ENCODE measurements at regions not wholly inside any gene's neighbourhood (a gene's known extent, or its start where the extent isn't known, plus 50 kb on each side); places are given as distances from the start of the nearest gene placed in this dataset.

- ATAC-seq = peak; percentile 9
- H3K27me3 Mint-ChIP-seq = no peaks in the 10 kb centered on the region
- H3K27ac Mint-ChIP-seq = no peak overlapping the region
- H3K4me1 Mint-ChIP-seq = no peaks in the 10 kb centered on the region
- H3K36me3 Mint-ChIP-seq = no peaks in the 10 kb centered on the region
- no peak overlapping the region for H3K4me3 Mint-ChIP-seq
- no peaks in the 10 kb centered on the region for H3K9me3 Mint-ChIP-seq
Observed at GRCh38 chr2:220175967-220176366, 548.5 kb downstream of the SLC4A3 start.

- no peaks in the 10 kb centered on the region for H3K9me3 Mint-ChIP-seq
- H3K4me1 Mint-ChIP-seq = no peaks in the 10 kb centered on the region
- H3K36me3 Mint-ChIP-seq = no peaks in the 10 kb centered on the region
- H3K4me3 Mint-ChIP-seq = no peak overlapping the region
- H3K27me3 Mint-ChIP-seq = no peaks in the 10 kb centered on the region
- ATAC-seq = no peak
- no peak overlapping the region for H3K27ac Mint-ChIP-seq
Observed at GRCh38 chr2:220178991-220179695, 551.7 kb downstream of the SLC4A3 start.

GRCh38 chr2:220181165-220181564 is 553.7 kb downstream of the SLC4A3 start:
- no peaks in the 10 kb centered on the region for H3K27me3 Mint-ChIP-seq
- H3K9me3 Mint-ChIP-seq = no peaks in the 10 kb centered on the region
- no peak overlapping the region for H3K27ac Mint-ChIP-seq
- H3K4me1 Mint-ChIP-seq = no peaks in the 10 kb centered on the region
- no peaks in the 10 kb centered on the region for H3K36me3 Mint-ChIP-seq
- H3K4me3 Mint-ChIP-seq = no peak overlapping the region
- no peak for ATAC-seq

DNA sequence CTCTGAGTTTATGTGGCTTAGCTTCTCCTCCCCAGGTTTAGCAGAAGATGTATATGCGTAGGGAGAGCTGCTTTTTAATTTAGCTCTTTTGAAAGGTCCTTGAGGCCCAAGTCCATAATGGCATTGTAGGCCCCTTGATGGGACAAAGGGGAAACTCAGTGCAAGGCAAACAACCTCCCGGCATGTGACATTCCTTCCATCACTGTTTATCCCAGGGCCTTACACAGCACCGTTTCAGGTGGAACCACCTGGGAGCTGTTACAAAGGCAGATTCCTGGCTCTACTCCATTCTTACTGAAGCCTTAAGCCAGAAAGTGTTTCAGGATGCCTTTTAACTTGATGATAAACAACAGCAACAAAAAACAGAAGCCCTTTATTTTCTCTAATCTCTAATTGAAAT is 555.4 kb downstream of the SLC4A3 start:
- no peaks in the 10 kb centered on the region for H3K27me3 Mint-ChIP-seq
- no peaks in the 10 kb centered on the region for H3K9me3 Mint-ChIP-seq
- no peak overlapping the region for H3K27ac Mint-ChIP-seq
- H3K4me3 Mint-ChIP-seq = no peak overlapping the region
- no peak for ATAC-seq
- no peaks in the 10 kb centered on the region for H3K36me3 Mint-ChIP-seq
- H3K4me1 Mint-ChIP-seq = no peaks in the 10 kb centered on the region

DNA sequence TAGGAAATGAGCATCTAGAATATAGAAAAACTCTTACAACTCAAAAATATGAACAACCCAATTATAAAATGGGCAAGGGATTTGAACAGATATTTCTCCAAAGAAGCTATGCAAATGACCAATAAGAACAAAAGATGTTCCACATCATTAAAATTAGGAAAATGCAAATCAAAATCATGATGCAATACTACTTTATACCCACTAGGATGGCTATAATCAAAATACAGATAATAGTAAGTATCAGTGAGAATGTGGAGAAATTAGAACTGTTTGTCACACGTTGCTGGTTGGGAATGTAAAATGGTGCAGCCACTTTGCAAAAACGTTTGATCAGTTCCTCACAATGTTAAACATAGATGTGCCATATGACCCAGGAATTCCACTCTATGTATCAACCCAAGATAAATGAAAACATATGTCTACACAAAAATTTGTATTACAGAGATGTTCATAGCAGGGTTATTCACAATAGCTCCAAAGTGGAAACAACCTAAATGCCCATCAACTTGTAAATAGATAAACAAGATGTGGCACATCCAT is 558.4 kb downstream of the SLC4A3 start:
- no peak overlapping the region for H3K27ac Mint-ChIP-seq
- H3K27me3 Mint-ChIP-seq = no peaks in the 10 kb centered on the region
- no peaks in the 10 kb centered on the region for H3K9me3 Mint-ChIP-seq
- no peaks in the 10 kb centered on the region for H3K36me3 Mint-ChIP-seq
- H3K4me1 Mint-ChIP-seq = no peaks in the 10 kb centered on the region
- ATAC-seq = no peak
- no peak overlapping the region for H3K4me3 Mint-ChIP-seq

DNA sequence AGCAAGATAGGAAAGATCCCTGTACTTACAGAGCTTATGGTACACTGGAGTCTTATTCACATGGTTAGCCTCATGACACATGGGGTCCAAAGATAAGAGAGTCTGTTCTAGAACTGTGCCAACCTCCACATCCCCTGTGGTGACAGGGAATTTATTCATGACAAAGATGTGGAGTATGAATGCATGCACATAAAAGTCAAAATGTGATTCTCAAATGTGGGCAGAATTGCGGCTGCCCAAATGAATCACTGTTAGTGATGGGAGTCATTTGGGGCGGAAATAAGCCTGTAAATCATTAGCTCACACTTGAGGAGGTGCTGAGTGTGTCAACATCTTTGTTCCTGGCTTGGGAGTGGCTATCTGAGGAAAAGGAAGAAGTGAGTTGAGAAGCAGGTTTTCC is 560.6 kb downstream of the SLC4A3 start:
- Mint-ChIP-seq H3K4me1 (no peaks in the 10 kb centered on the region), H3K27ac (no peak overlapping the region), H3K4me3 (no peak overlapping the region), H3K36me3 (no peaks in the 10 kb centered on the region), H3K9me3 (peaks cover 2% of the 10 kb centered on the region), H3K27me3 (no peaks in the 10 kb centered on the region)
- no peak for ATAC-seq

DNA sequence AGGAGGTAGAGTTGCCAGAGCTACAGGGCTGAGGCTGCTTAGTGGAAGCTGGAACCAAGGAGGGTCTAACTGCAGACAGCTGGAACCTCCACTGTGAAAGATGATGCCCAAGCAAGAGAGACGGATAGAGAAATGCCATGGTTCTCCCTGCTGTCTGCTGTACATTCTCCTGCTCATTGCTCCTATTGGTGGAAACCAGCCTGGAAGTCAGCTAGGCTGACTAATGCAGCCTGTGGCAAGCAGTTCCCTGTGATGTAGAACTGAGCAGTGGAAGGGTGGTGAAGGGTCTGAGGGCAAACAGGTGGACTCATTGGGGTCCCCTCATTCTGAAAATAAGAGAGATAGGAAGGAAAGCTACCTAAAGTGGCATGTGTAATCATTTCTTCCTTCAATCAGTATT is 563.6 kb downstream of the SLC4A3 start:
- Mint-ChIP-seq H3K27ac (no peak overlapping the region), H3K9me3 (peaks cover 7% of the 10 kb centered on the region), H3K4me3 (no peak overlapping the region), H3K4me1 (no peaks in the 10 kb centered on the region), H3K27me3 (no peaks in the 10 kb centered on the region), H3K36me3 (no peaks in the 10 kb centered on the region)
- no peak for ATAC-seq

DNA sequence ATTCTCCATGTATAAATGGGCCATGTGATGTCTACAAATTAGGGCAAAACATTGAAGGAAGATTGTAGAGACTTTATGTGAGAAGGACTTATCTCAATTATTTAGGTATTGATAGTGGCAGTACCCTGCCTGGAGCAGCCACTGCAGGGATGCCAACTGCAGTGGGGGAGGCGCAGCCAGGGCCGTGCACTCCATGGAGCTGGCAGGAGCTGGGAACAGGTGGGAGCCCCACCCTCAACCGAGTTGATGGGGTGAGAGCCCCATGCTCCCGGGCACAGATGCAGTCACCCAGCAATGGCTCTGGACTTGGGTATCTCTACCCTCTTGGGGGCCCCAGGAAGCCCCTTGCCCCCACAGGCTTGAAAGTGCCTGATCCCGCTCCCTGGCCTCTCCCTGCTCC is 564.3 kb downstream of the SLC4A3 start:
- H3K4me3 Mint-ChIP-seq = no peak overlapping the region
- H3K9me3 Mint-ChIP-seq = peaks cover 10% of the 10 kb centered on the region
- H3K27me3 Mint-ChIP-seq = no peaks in the 10 kb centered on the region
- H3K27ac Mint-ChIP-seq = no peak overlapping the region
- H3K36me3 Mint-ChIP-seq = no peaks in the 10 kb centered on the region
- no peaks in the 10 kb centered on the region for H3K4me1 Mint-ChIP-seq
- no peak for ATAC-seq

- peaks cover 12% of the 10 kb centered on the region for H3K9me3 Mint-ChIP-seq
Observed at GRCh38 chr2:220192994-220193753, 565.7 kb downstream of the SLC4A3 start.

GRCh38 chr2:220194630-220195584 is 567.5 kb downstream of the SLC4A3 start:
- H3K36me3 Mint-ChIP-seq = no peaks in the 10 kb centered on the region
- no peaks in the 10 kb centered on the region for H3K4me1 Mint-ChIP-seq
- H3K27ac Mint-ChIP-seq = no peak overlapping the region
- no peaks in the 10 kb centered on the region for H3K27me3 Mint-ChIP-seq
- peaks cover 12% of the 10 kb centered on the region for H3K9me3 Mint-ChIP-seq
- no peak for ATAC-seq
- H3K4me3 Mint-ChIP-seq = no peak overlapping the region

More at GRCh38 chr2:220192994-220193753, 565.7 kb downstream of the SLC4A3 start:
- H3K36me3 Mint-ChIP-seq = no peaks in the 10 kb centered on the region
- H3K27me3 Mint-ChIP-seq = no peaks in the 10 kb centered on the region
- no peak overlapping the region for H3K4me3 Mint-ChIP-seq
- H3K4me1 Mint-ChIP-seq = no peaks in the 10 kb centered on the region
- ATAC-seq = no peak
- no peak overlapping the region for H3K27ac Mint-ChIP-seq

GRCh38 chr2:220198896-220199295 is 571.5 kb downstream of the SLC4A3 start:
- H3K9me3 Mint-ChIP-seq = peaks cover 12% of the 10 kb centered on the region
- H3K4me3 Mint-ChIP-seq = no peak overlapping the region
- H3K4me1 Mint-ChIP-seq = no peaks in the 10 kb centered on the region
- no peaks in the 10 kb centered on the region for H3K27me3 Mint-ChIP-seq
- H3K27ac Mint-ChIP-seq = no peak overlapping the region
- ATAC-seq = no peak
- no peaks in the 10 kb centered on the region for H3K36me3 Mint-ChIP-seq

- no peaks in the 10 kb centered on the region for H3K27me3 Mint-ChIP-seq
- ATAC-seq = no peak
- peaks cover 2% of the 10 kb centered on the region for H3K9me3 Mint-ChIP-seq
- H3K4me1 Mint-ChIP-seq = no peaks in the 10 kb centered on the region
- H3K4me3 Mint-ChIP-seq = no peak overlapping the region
- no peak overlapping the region for H3K27ac Mint-ChIP-seq
- no peaks in the 10 kb centered on the region for H3K36me3 Mint-ChIP-seq
Observed at GRCh38 chr2:220202066-220202465, 574.6 kb downstream of the SLC4A3 start.

DNA sequence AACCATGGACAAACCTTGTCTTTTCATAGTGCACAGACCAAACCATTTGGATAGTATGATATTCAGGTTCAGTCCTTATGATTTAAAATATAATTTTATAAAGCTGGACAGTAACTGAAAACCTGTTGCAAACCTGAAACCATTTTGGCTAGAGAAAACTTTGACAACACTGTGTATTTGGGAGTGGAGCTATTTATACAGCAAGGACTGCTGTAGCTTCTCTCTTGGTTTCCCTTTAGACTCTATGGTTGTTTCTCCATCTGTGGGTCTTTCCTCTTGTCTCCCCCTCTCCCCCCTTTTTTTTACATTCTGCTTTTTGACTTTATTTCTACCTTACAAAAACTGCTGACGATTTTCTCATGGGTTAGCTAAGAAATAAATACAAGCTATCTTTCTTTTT is 581.7 kb downstream of the SLC4A3 start:
- H3K27me3 Mint-ChIP-seq = no peaks in the 10 kb centered on the region
- no peak for ATAC-seq
- no peak overlapping the region for H3K4me3 Mint-ChIP-seq
- no peak overlapping the region for H3K27ac Mint-ChIP-seq
- no peaks in the 10 kb centered on the region for H3K9me3 Mint-ChIP-seq
- H3K36me3 Mint-ChIP-seq = no peaks in the 10 kb centered on the region
- H3K4me1 Mint-ChIP-seq = no peaks in the 10 kb centered on the region

- Mint-ChIP-seq H3K27ac (no peak overlapping the region), H3K4me3 (no peak overlapping the region), H3K36me3 (no peaks in the 10 kb centered on the region), H3K4me1 (no peaks in the 10 kb centered on the region), H3K9me3 (no peaks in the 10 kb centered on the region), H3K27me3 (no peaks in the 10 kb centered on the region)
- no peak for ATAC-seq
Observed at GRCh38 chr2:220209751-220210150, 582.3 kb downstream of the SLC4A3 start.

Data from stimulated activated memory B cell treated with anti-CD40 and anti-IgM and Interleukin-4, amounts not matched to agents 10 μg/mL and 1 μg/mL and 100 μg/mL, for 72 hours (primary cell).